PC-9 (cell line): ENCODE measurements at regions not wholly inside any gene's neighbourhood (a gene's known extent, or its start where the extent isn't known, plus 50 kb on each side); places are given as distances from the start of the nearest gene placed in this dataset.

Source experiments
- EZH2 ChIP-seq: fragments of 200-600 bp; sonication (generic); IDR thresholded peaks from 2 replicates; pipeline ENCODE4 v1.8.0; 2017; ENCODE audit warnings: antibody characterized with exemption, low read depth
- TF ChIP-seq, protein P1 (sequence below): fragments of 200-600 bp; sonication (generic); conservative IDR thresholded peaks from 2 replicates; pipeline ENCODE4 v1.6.1; 2017; ENCODE audit warnings: mixed run types, antibody characterized with exemption, mild to moderate bottlenecking, moderate library complexity

DNA sequence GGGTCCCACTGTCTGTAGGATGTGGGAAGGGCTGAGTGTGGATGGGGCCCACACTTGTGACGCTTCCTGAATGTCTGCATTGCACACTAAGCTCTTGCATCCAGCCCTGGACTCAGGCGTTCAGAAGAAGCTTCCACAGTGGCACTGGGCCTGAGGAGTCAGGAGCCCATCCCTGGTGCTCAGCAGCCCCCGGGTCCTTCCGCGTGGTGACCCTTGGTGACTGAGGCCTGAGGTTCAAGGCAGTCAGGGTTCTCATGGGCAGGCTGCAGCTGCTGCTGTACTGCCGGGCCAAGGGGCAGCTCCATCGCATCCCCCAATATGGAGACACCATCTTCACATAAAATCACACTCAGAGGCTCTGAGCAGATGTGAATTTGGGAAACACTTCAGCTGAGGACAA lies 65.8 kb upstream of the TUBA3E start:
- TF ChIP-seq, protein P1, sequence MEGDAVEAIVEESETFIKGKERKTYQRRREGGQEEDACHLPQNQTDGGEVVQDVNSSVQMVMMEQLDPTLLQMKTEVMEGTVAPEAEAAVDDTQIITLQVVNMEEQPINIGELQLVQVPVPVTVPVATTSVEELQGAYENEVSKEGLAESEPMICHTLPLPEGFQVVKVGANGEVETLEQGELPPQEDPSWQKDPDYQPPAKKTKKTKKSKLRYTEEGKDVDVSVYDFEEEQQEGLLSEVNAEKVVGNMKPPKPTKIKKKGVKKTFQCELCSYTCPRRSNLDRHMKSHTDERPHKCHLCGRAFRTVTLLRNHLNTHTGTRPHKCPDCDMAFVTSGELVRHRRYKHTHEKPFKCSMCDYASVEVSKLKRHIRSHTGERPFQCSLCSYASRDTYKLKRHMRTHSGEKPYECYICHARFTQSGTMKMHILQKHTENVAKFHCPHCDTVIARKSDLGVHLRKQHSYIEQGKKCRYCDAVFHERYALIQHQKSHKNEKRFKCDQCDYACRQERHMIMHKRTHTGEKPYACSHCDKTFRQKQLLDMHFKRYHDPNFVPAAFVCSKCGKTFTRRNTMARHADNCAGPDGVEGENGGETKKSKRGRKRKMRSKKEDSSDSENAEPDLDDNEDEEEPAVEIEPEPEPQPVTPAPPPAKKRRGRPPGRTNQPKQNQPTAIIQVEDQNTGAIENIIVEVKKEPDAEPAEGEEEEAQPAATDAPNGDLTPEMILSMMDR: no peak
- TF ChIP-seq EZH2: no peak
